Fibroblast of the aortic adventitia (primary cell): ENCODE measurements at regions not wholly inside any gene's neighbourhood (a gene's known extent, or its start where the extent isn't known, plus 50 kb on each side); places are given as distances from the start of the nearest gene placed in this dataset.

ENCODE experiments used
- DNase-seq: peaks from one replicate; pipeline ENCODE4 v3.0.0-alpha.2; 2010; ENCODE audit warnings: low read depth
- H3K4me3 ChIP-seq: 2 replicates; pipeline ENCODE4 v1.5.1; 2011; ENCODE audit warnings: low read depth, mild to moderate bottlenecking, control low read depth, low read length, moderate library complexity
- CTCF ChIP-seq: IDR thresholded peaks from 2 replicates; pipeline ENCODE4 v1.5.1; 2011; ENCODE audit warnings: mild to moderate bottlenecking, low read length, control low read depth, inconsistent platforms; ENCODE audit not compliant: insufficient read depth

- no peak overlapping the region for H3K4me3 ChIP-seq
- no peak for TF ChIP-seq CTCF
- DNase-seq: no peak
These were observed 79.7 kb upstream of the LRATD1 start for GRCh38 chr2:14552818-14553217.

- TF ChIP-seq CTCF: no peak
These were observed 77.5 kb upstream of the LRATD1 start for GRCh38 chr2:14554849-14555545.

GRCh38 chr2:14557111-14557510 lies 75.4 kb upstream of the LRATD1 start:
- H3K4me3 ChIP-seq: no peak overlapping the region
- no peak for DNase-seq
- no peak for TF ChIP-seq CTCF

More at GRCh38 chr2:14554849-14555545, 77.5 kb upstream of the LRATD1 start:
- no peak for DNase-seq
- no peak overlapping the region for H3K4me3 ChIP-seq

GRCh38 chr2:14557916-14558315 lies 74.6 kb upstream of the LRATD1 start:
- no peak for DNase-seq
- no peak overlapping the region for H3K4me3 ChIP-seq
- no peak for TF ChIP-seq CTCF

GRCh38 chr2:14558335-14558919 lies 74.1 kb upstream of the LRATD1 start:
- no peak for DNase-seq
- no peak overlapping the region for H3K4me3 ChIP-seq
- TF ChIP-seq CTCF: no peak

GRCh38 chr2:14560716-14561115 lies 71.8 kb upstream of the LRATD1 start:
- no peak for TF ChIP-seq CTCF
- no peak for DNase-seq

More at GRCh38 chr2:14560716-14561115, 71.8 kb upstream of the LRATD1 start:
- H3K4me3 ChIP-seq: no peak overlapping the region
